IMR-90 (cell line): ENCODE measurements at regions not wholly inside any gene's neighbourhood (a gene's known extent, or its start where the extent isn't known, plus 50 kb on each side); places are given as distances from the start of the nearest gene placed in this dataset.

Experiments
- ATAC-seq: fragments of 200-7000 bp; cut with Tn5 transposase; 2 replicates; pipeline ENCODE4 v1.9.1; 2020; ENCODE audit warnings: low read depth, mild to moderate bottlenecking, moderate library complexity
- BruUV-seq: library from RNA; stranded (reverse); fragments of 400-500 nt; replicated peaks from 2 replicates; lab custom pipeline; 2021; lab: Mats Ljungman, UMichigan
- CTCF ChIA-PET: fragments of 300-600 bp; formaldehyde crosslinking; extraction: SDS; loops from one replicate; lab custom pipeline; 2021; ENCODE audit warnings: antibody characterized with exemption; lab: Yijun Ruan, JAX
- POLR2A ChIA-PET: fragments of 300-600 bp; sonication (Branson Sonifier 250); formaldehyde crosslinking; loops from one replicate; lab custom pipeline; 2022; ENCODE audit warnings: antibody characterized with exemption; ENCODE audit not compliant: unreplicated experiment; lab: Charles Lee
- DNase-seq: peaks from one replicate; pipeline ENCODE4 v3.0.0; 2013
- H2AFZ ChIP-seq: replicated peaks from 2 replicates; pipeline ENCODE3; 2013; ENCODE audit warnings: low read length, mild to moderate bottlenecking; ENCODE audit not compliant: poor library complexity
- H2AK5ac ChIP-seq: 2 replicates; pipeline ENCODE4 v1.6.1; 2013; ENCODE audit warnings: low read depth, low read length, inconsistent platforms
- H2AK9ac ChIP-seq: replicated peaks from 2 replicates; pipeline ENCODE3; 2013; ENCODE audit warnings: mild to moderate bottlenecking, low read depth, low read length, moderate library complexity; ENCODE audit not compliant: poor library complexity
- H2BK120ac ChIP-seq: 2 replicates; pipeline ENCODE4 v1.6.1; 2013; ENCODE audit warnings: low read depth, low read length, inconsistent platforms
- H2BK15ac ChIP-seq: 3 replicates; pipeline ENCODE4 v1.6.1; 2013; ENCODE audit warnings: low read depth, low read length, inconsistent platforms
- H2BK20ac ChIP-seq: 2 replicates; pipeline ENCODE4 v1.6.1; 2013; ENCODE audit warnings: low read depth, mild to moderate bottlenecking, inconsistent platforms, low read length, moderate library complexity
- H2BK5ac ChIP-seq: 2 replicates; pipeline ENCODE4 v1.6.1; 2013; ENCODE audit warnings: mild to moderate bottlenecking, low read depth, low read length, inconsistent platforms; ENCODE audit not compliant: poor library complexity, severe bottlenecking
- H3K14ac ChIP-seq: replicated peaks from 2 replicates; pipeline ENCODE4 v1.6.1; 2013; ENCODE audit warnings: low read depth, low read length, inconsistent platforms
- H3K18ac ChIP-seq: 2 replicates; pipeline ENCODE4 v1.6.1; 2013; ENCODE audit warnings: low read depth, low read length, control low read depth
- H3K23ac ChIP-seq: 2 replicates; pipeline ENCODE4 v1.6.1; 2013; ENCODE audit warnings: low read depth, low read length, inconsistent platforms
- H3K27ac ChIP-seq: 2 replicates; pipeline ENCODE4 v1.5.1; 2013; ENCODE audit warnings: mild to moderate bottlenecking, control low read depth, low read length; ENCODE audit not compliant: insufficient read depth
- H3K27me3 ChIP-seq: 2 replicates; pipeline ENCODE4 v1.6.1; 2013; ENCODE audit warnings: low read length; ENCODE audit not compliant: control insufficient read depth, insufficient read depth
- H3K36me3 ChIP-seq: 2 replicates; pipeline ENCODE4 v1.6.1; 2013; ENCODE audit warnings: low read length, mixed read lengths; ENCODE audit not compliant: control insufficient read depth, insufficient read depth
- H3K4ac ChIP-seq: 2 replicates; pipeline ENCODE4 v1.6.1; 2013; ENCODE audit warnings: low read depth, low read length, inconsistent platforms
- H3K4me1 ChIP-seq: 2 replicates; pipeline ENCODE4 v1.6.1; 2013; ENCODE audit warnings: low read length, mixed read lengths; ENCODE audit not compliant: control insufficient read depth, insufficient read depth
- H3K4me2 ChIP-seq: 2 replicates; pipeline ENCODE4 v1.6.1; 2013; ENCODE audit warnings: low read depth, mild to moderate bottlenecking, control low read depth, low read length, moderate library complexity
- H3K4me3 ChIP-seq: 2 replicates; pipeline ENCODE4 v1.5.1; 2013; ENCODE audit warnings: low read depth, mild to moderate bottlenecking, control low read depth, low read length, moderate library complexity; ENCODE audit not compliant: insufficient read depth
- H3K56ac ChIP-seq: 2 replicates; pipeline ENCODE4 v1.6.1; 2013; ENCODE audit warnings: low read length, inconsistent platforms; ENCODE audit not compliant: insufficient read depth; ENCODE audit errors: extremely low read depth
- H3K79me1 ChIP-seq, 2 experiments: 2 replicates each; pipeline ENCODE4 v1.6.1; 2013; ENCODE audit warnings: low read length in 2 of 2, inconsistent platforms in 1 of 2, low read depth in 1 of 2
- H3K9ac ChIP-seq: 2 replicates; pipeline ENCODE4 v1.6.1; 2013; ENCODE audit warnings: low read depth, low read length, control low read depth
- H3K9me1 ChIP-seq: 2 replicates; pipeline ENCODE4 v1.6.1; 2013; ENCODE audit warnings: low read length, inconsistent platforms; ENCODE audit not compliant: insufficient read depth
- H3K9me3 ChIP-seq: 2 replicates; pipeline ENCODE4 v1.6.1; 2013; ENCODE audit warnings: low read length; ENCODE audit not compliant: control insufficient read depth, insufficient read depth
- H4K20me1 ChIP-seq: 2 replicates; pipeline ENCODE4 v1.6.1; 2013; ENCODE audit warnings: low read length, inconsistent platforms; ENCODE audit not compliant: insufficient read depth
- H4K5ac ChIP-seq: 2 replicates; pipeline ENCODE4 v1.6.1; 2013; ENCODE audit warnings: mild to moderate bottlenecking, low read depth, low read length, control low read depth
- H4K8ac ChIP-seq, 2 experiments: 2 replicates each; pipeline ENCODE4 v1.6.1; 2013; ENCODE audit warnings: low read depth in 2 of 2, low read length in 2 of 2, control low read depth in 1 of 2, inconsistent platforms in 1 of 2
- H4K91ac ChIP-seq: 2 replicates; pipeline ENCODE4 v1.6.1; 2013; ENCODE audit warnings: low read depth, low read length, inconsistent platforms; ENCODE audit not compliant: insufficient read depth
- BHLHE40 ChIP-seq: fragments of 150-350 bp; IDR thresholded peaks from 2 replicates; pipeline ENCODE4 v1.6.1; 2016; ENCODE audit warnings: mild to moderate bottlenecking, low read depth, low read length
- CEBPB ChIP-seq: IDR thresholded peaks from 2 replicates; pipeline ENCODE4 v1.6.1; 2012; ENCODE audit warnings: low read depth, low read length, improper control_type of control experiment
- CHD1 ChIP-seq: IDR thresholded peaks from 2 replicates; pipeline ENCODE4 v1.6.1; 2012; ENCODE audit warnings: low read depth, low read length, improper control_type of control experiment
- ELK1 ChIP-seq: fragments of 150-350 bp; IDR thresholded peaks from 2 replicates; pipeline ENCODE4 v1.6.1; 2016; ENCODE audit warnings: low read depth, mild to moderate bottlenecking, low read length, moderate library complexity, borderline replicate concordance
- FOS ChIP-seq: fragments of 150-350 bp; IDR thresholded peaks from 2 replicates; pipeline ENCODE4 v1.6.1; 2016; ENCODE audit warnings: low read depth, low read length
- MAFK ChIP-seq: IDR thresholded peaks from 2 replicates; pipeline ENCODE4 v1.6.1; 2012; ENCODE audit warnings: low read depth, low read length, improper control_type of control experiment
- MAZ ChIP-seq: IDR thresholded peaks from 2 replicates; pipeline ENCODE4 v1.6.1; 2012; ENCODE audit warnings: low read depth, mild to moderate bottlenecking, low read length, improper control_type of control experiment, moderate library complexity, borderline replicate concordance
- MXI1 ChIP-seq: IDR thresholded peaks from 2 replicates; pipeline ENCODE4 v1.6.1; 2012; ENCODE audit warnings: low read depth, mild to moderate bottlenecking, low read length, moderate library complexity, borderline replicate concordance
- NFE2L2 ChIP-seq: fragments of 150-350 bp; IDR thresholded peaks from 2 replicates; pipeline ENCODE4 v1.6.1; 2016; ENCODE audit warnings: low read depth, mild to moderate bottlenecking, low read length
- POLR2A ChIP-seq: IDR thresholded peaks from 2 replicates; pipeline ENCODE4 v1.6.1; 2012; ENCODE audit warnings: mild to moderate bottlenecking, low read depth, low read length
- RAD21 ChIP-seq: IDR thresholded peaks from 2 replicates; pipeline ENCODE4 v1.6.1; 2012; ENCODE audit warnings: low read length, improper control_type of control experiment
- RCOR1 ChIP-seq: IDR thresholded peaks from 2 replicates; pipeline ENCODE4 v1.6.1; 2012; ENCODE audit warnings: mild to moderate bottlenecking, low read length, improper control_type of control experiment; ENCODE audit not compliant: insufficient replicate concordance
- RFX5 ChIP-seq: IDR thresholded peaks from 2 replicates; pipeline ENCODE4 v1.8.0; 2012; ENCODE audit warnings: low read depth, mild to moderate bottlenecking, low read length, moderate library complexity
- SMC3 ChIP-seq: fragments of 150-350 bp; IDR thresholded peaks from 2 replicates; pipeline ENCODE4 v1.6.1; 2016; ENCODE audit warnings: low read depth, mild to moderate bottlenecking, antibody characterized with exemption, low read length, moderate library complexity
- USF2 ChIP-seq: fragments of 150-350 bp; IDR thresholded peaks from 2 replicates; pipeline ENCODE4 v1.6.1; 2017; ENCODE audit warnings: mild to moderate bottlenecking, antibody characterized with exemption, low read length, low read depth
- WGBS, 2 experiments: methylation state at CpG; one replicate each; pipeline versions ENCODE4 v1.1.5 to v1.1.7; 2013; ENCODE audit warnings: missing lambda C conversion rate in 2 of 2; ENCODE audit not compliant: insufficient read length in 1 of 2; ENCODE audit errors: extremely low coverage in 2 of 2; 5-methylcytosine and 5-hydroxymethylcytosine counted together
- dilution Hi-C: fragments of 300-500 bp; cut with HindIII; formaldehyde crosslinking; loops from one replicate; pipeline ENCODE4 v1.14.3; 2018; ENCODE audit warnings: low sequenced_read_pairs; ENCODE audit not compliant: unreplicated experiment
- in situ Hi-C: fragments of 300-500 bp; cut with MboI; formaldehyde crosslinking; loops from 3 replicates; pipeline ENCODE4 v1.14.3; 2019; ENCODE audit warnings: low sequenced_read_pairs, inconsistent platforms, mixed read lengths
- intact Hi-C: fragments of 100-400 bp; cut with micrococcal nuclease; formaldehyde crosslinking; loops from 2 replicates; pipeline ENCODE4 v1.10.0; 2022
- TF ChIP-seq, protein P1 (sequence below): conservative IDR thresholded peaks from 2 replicates; pipeline ENCODE4 v1.5.1; 2012; ENCODE audit warnings: mild to moderate bottlenecking, low read depth, low read length, improper control_type of control experiment

DNA sequence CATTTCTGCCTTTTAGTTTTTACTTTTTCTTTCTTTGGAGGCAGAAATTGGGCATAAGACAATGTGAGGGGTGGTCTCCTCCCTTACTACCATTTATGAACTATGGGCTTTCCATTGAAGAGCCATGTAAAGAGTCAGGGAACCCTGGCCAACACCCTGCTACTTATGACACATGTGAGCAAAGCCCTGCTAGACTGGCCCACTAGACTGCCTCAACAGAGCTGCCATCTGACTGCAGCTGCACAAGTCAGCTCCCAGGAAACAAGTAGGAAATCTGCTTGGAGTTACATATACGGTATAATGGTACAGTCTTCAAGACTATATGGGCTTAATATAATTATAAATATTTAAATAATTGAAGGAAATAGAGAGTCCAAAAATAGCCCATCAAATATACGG lies 816.8 kb downstream of the TRIB2 start:
- Histone ChIP-seq H3K36me3 (no peaks in the 10 kb centered on the region), H3K27ac (no peak overlapping the region), H3K9me1 (no peaks in the 10 kb centered on the region), H2BK5ac (no peak overlapping the region), H3K56ac (no peak overlapping the region), H3K4me3 (no peak overlapping the region), H4K91ac (no peak overlapping the region), H2BK120ac (no peak overlapping the region), H2AFZ (no peak overlapping the region), H2AK5ac (no peak overlapping the region), H3K4ac (no peak overlapping the region), H4K5ac (no peak overlapping the region), H2AK9ac (no peak overlapping the region), H4K8ac (no peak overlapping the region), H3K18ac (no peak overlapping the region), H3K79me1 (no peaks in the 10 kb centered on the region), H4K20me1 (no peaks in the 10 kb centered on the region), H3K9ac (no peak overlapping the region), H3K27me3 (no peaks in the 10 kb centered on the region), H3K4me1 (no peaks in the 10 kb centered on the region), H2BK20ac (no peak overlapping the region), H2BK15ac (no peak overlapping the region), H3K14ac (no peak overlapping the region), H3K4me2 (no peak overlapping the region), H3K23ac (no peak overlapping the region), H3K9me3 (peaks cover 8% of the 10 kb centered on the region)
- ChIA-PET POLR2A (no interaction called here), CTCF (no interaction called here)
- dilution Hi-C loops (no loop called here), intact Hi-C loops (no loop called here), in situ Hi-C loops (no loop called here)
- ATAC-seq, result no peak
- BruUV-seq, result no TSS peak
- DNase-seq, result no peak
- TF ChIP-seq, protein P1, sequence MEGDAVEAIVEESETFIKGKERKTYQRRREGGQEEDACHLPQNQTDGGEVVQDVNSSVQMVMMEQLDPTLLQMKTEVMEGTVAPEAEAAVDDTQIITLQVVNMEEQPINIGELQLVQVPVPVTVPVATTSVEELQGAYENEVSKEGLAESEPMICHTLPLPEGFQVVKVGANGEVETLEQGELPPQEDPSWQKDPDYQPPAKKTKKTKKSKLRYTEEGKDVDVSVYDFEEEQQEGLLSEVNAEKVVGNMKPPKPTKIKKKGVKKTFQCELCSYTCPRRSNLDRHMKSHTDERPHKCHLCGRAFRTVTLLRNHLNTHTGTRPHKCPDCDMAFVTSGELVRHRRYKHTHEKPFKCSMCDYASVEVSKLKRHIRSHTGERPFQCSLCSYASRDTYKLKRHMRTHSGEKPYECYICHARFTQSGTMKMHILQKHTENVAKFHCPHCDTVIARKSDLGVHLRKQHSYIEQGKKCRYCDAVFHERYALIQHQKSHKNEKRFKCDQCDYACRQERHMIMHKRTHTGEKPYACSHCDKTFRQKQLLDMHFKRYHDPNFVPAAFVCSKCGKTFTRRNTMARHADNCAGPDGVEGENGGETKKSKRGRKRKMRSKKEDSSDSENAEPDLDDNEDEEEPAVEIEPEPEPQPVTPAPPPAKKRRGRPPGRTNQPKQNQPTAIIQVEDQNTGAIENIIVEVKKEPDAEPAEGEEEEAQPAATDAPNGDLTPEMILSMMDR, result no peak
- TF ChIP-seq BHLHE40 (no peak), POLR2A (no peak), USF2 (no peak), ELK1 (no peak), CEBPB (no peak), RFX5 (no peak), CHD1 (no peak), FOS (no peak), MXI1 (no peak), SMC3 (no peak), MAFK (no peak), RCOR1 (no peak), RAD21 (no peak), NFE2L2 (no peak), MAZ (no peak)
- no CpG with 5 or more reads among the region's 2 CpGs for WGBS, 2 experiments
